ENCODE measurements at regions not wholly inside any gene's neighbourhood (a gene's known extent, or its start where the extent isn't known, plus 50 kb on each side); places are given as distances from the start of the nearest gene placed in this dataset.

GRCh38 chr11:115665175-115665821 is 161.1 kb upstream of the CADM1 start:
- no peak for TF ChIP-seq CTCF (IDR thresholded peaks at IDR 0.05)
- TF ChIP-seq POLR2AphosphoS5 (IDR thresholded peaks at IDR 0.05) = no peak

Data from prostate gland (tissue), 2 donors.